ENCODE measurements at regions not wholly inside any gene's neighbourhood (a gene's known extent, or its start where the extent isn't known, plus 50 kb on each side); places are given as distances from the start of the nearest gene placed in this dataset.

DNA sequence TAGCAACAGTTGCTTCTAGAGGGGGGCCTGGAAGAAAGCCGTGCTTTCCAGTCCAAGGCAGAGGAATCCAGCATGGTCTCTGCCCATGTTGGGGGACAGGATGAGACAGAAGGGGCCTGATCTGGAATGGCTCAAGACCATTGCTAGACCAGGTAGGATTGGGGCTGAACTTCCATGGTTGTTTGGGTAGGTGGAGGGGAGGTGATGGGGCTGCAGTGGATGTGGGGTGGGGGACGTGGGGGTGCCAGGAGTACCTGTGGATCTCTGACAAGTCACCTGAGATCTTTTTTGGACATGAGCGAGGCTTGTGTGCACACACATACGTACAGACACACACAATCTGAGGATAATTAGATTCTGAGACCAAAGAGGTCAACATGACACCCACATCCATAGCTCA lies 228.7 kb upstream of the SKOR2 start:
- intact Hi-C loops (cut with micrococcal nuclease) (no loop called here), dilution Hi-C loops (cut with HindIII; ENCODE audit: low sequenced_read_pairs, unreplicated experiment) (no loop called here), in situ Hi-C loops (cut with MboI; ENCODE audit: low sequenced_read_pairs) (no loop called here)
- H2AK9ac ChIP-seq (replicated peaks; ENCODE audit: low read depth, low read length, poor library complexity), result no peak overlapping the region
- WGBS, 2 experiments (ENCODE audit: extremely low coverage in 2 of 2, insufficient read length in 1 of 2), result 44% methylated on average over 1 of the region's 4 CpGs; no CpG with 5 or more reads in 1 of the 2 experiments
- H2BK20ac ChIP-seq (ENCODE audit: low read depth, low read length), result no peak overlapping the region
- no peak overlapping the region for H2BK120ac ChIP-seq (ENCODE audit: low read depth, low read length)
- no peak overlapping the region for H3K9ac ChIP-seq (ENCODE audit: low read depth, low read length)
- H3K4me2 ChIP-seq (ENCODE audit: low read depth, low read length), result no peak overlapping the region
- ChIA-PET POLR2A (ENCODE audit: unreplicated experiment) (no interaction called here), CTCF (no interaction called here)
- H3K27ac ChIP-seq (ENCODE audit: insufficient read depth, low read length), result no peak overlapping the region
- no peak overlapping the region for H4K5ac ChIP-seq (ENCODE audit: low read depth, low read length)
- no peak overlapping the region for H3K23ac ChIP-seq (ENCODE audit: low read depth, low read length)
- no peak overlapping the region for H4K8ac ChIP-seq (ENCODE audit: low read depth in 2 of 2, low read length in 2 of 2)
- no peak overlapping the region for H3K4me3 ChIP-seq (ENCODE audit: insufficient read depth, low read depth, low read length)
- H3K18ac ChIP-seq (ENCODE audit: low read depth, low read length), result no peak overlapping the region
- H3K27me3 ChIP-seq (ENCODE audit: control insufficient read depth, insufficient read depth, low read length), result no peaks in the 10 kb centered on the region
- no peak for ATAC-seq (ENCODE audit: low read depth)
- H3K36me3 ChIP-seq (ENCODE audit: control insufficient read depth, insufficient read depth, low read length), result no peaks in the 10 kb centered on the region
- H4K91ac ChIP-seq (ENCODE audit: insufficient read depth, low read depth, low read length), result no peak overlapping the region
- no peak overlapping the region for H2BK15ac ChIP-seq (ENCODE audit: low read depth, low read length)
- peaks cover 13% of the 10 kb centered on the region; the same call in 1 of the 2 replicates for H3K9me3 ChIP-seq (ENCODE audit: control insufficient read depth, insufficient read depth, low read length)
- H2BK5ac ChIP-seq (ENCODE audit: low read depth, low read length, poor library complexity, severe bottlenecking), result no peak overlapping the region
- no peaks in the 10 kb centered on the region for H4K20me1 ChIP-seq (ENCODE audit: insufficient read depth, low read length)
- no peak overlapping the region for H3K14ac ChIP-seq (replicated peaks; ENCODE audit: low read depth, low read length)
- no peaks in the 10 kb centered on the region for H3K79me1 ChIP-seq (ENCODE audit: low read depth in 1 of 2, low read length in 2 of 2)
- H3K9me1 ChIP-seq (ENCODE audit: insufficient read depth, low read length), result no peaks in the 10 kb centered on the region
- TF ChIP-seq, protein P1, sequence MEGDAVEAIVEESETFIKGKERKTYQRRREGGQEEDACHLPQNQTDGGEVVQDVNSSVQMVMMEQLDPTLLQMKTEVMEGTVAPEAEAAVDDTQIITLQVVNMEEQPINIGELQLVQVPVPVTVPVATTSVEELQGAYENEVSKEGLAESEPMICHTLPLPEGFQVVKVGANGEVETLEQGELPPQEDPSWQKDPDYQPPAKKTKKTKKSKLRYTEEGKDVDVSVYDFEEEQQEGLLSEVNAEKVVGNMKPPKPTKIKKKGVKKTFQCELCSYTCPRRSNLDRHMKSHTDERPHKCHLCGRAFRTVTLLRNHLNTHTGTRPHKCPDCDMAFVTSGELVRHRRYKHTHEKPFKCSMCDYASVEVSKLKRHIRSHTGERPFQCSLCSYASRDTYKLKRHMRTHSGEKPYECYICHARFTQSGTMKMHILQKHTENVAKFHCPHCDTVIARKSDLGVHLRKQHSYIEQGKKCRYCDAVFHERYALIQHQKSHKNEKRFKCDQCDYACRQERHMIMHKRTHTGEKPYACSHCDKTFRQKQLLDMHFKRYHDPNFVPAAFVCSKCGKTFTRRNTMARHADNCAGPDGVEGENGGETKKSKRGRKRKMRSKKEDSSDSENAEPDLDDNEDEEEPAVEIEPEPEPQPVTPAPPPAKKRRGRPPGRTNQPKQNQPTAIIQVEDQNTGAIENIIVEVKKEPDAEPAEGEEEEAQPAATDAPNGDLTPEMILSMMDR (conservative IDR thresholded peaks at IDR 0.05; ENCODE audit: low read depth, low read length), result no peak
- TF ChIP-seq RCOR1 (IDR thresholded peaks at IDR 0.05; ENCODE audit: insufficient replicate concordance, low read length) (no peak), POLR2A (IDR thresholded peaks at IDR 0.05; ENCODE audit: low read depth, low read length) (no peak), RAD21 (IDR thresholded peaks at IDR 0.05; ENCODE audit: low read length) (no peak), BHLHE40 (IDR thresholded peaks at IDR 0.05; ENCODE audit: low read depth, low read length) (no peak), RFX5 (IDR thresholded peaks at IDR 0.05; ENCODE audit: low read depth, low read length) (no peak), CHD1 (IDR thresholded peaks at IDR 0.05; ENCODE audit: low read depth, low read length) (no peak), NFE2L2 (IDR thresholded peaks at IDR 0.05; ENCODE audit: low read depth, low read length) (no peak), SMC3 (IDR thresholded peaks at IDR 0.05; ENCODE audit: low read depth, low read length) (no peak), MAZ (IDR thresholded peaks at IDR 0.05; ENCODE audit: borderline replicate concordance, low read depth, low read length) (no peak), CEBPB (IDR thresholded peaks at IDR 0.05; ENCODE audit: low read depth, low read length) (no peak), MAFK (IDR thresholded peaks at IDR 0.05; ENCODE audit: low read depth, low read length) (no peak)
- H2AK5ac ChIP-seq (ENCODE audit: low read depth, low read length), result no peak overlapping the region
- H3K4ac ChIP-seq (ENCODE audit: low read depth, low read length), result no peak overlapping the region
- no peaks in the 10 kb centered on the region for H3K4me1 ChIP-seq (ENCODE audit: control insufficient read depth, insufficient read depth, low read length)
- no TSS peak for BruUV-seq (replicated peaks)
- H3K56ac ChIP-seq (ENCODE audit: extremely low read depth, insufficient read depth, low read length), result no peak overlapping the region
- DNase-seq, result no peak
- no peak overlapping the region for H2AFZ ChIP-seq (replicated peaks; ENCODE audit: low read length, poor library complexity)
